GF-D8 (cell line): ENCODE measurements at regions not wholly inside any gene's neighbourhood (a gene's known extent, or its start where the extent isn't known, plus 50 kb on each side); places are given as distances from the start of the nearest gene placed in this dataset.
"Not testable (repeated sequence)": the region's sequence is repeated elsewhere in the genome, so short reads cannot be mapped to it uniquely, and the experiment has no call there.

Source experiments
- DNase-seq: peaks from one replicate; lab custom pipeline; 2025; lab: John Stamatoyannopoulos, UW

- DNase-seq, result no peak
Observed at GRCh38 chr6:85285114-85285513, 164.8 kb upstream of the NT5E start.

GRCh38 chr6:85283436-85283835, 166.4 kb upstream of the NT5E start:
- no peak for DNase-seq

GRCh38 chr6:85278466-85279035, 171.3 kb upstream of the NT5E start:
- no peak for DNase-seq

- DNase-seq, result not testable (repeated sequence)
Observed at GRCh38 chr6:85276026-85276425, 173.9 kb upstream of the NT5E start.

- no peak for DNase-seq
Observed at GRCh38 chr6:85275338-85275985, 174.4 kb upstream of the NT5E start.

- no peak for DNase-seq
Observed at GRCh38 chr6:85273870-85274269, 176.0 kb upstream of the NT5E start.

GRCh38 chr6:85273046-85273445, 176.8 kb upstream of the NT5E start:
- no peak for DNase-seq

GRCh38 chr6:85272592-85272991, 177.3 kb upstream of the NT5E start:
- no peak for DNase-seq

GRCh38 chr6:85262621-85263020, 187.3 kb upstream of the NT5E start:
- DNase-seq, result no peak

- DNase-seq, result no peak
Observed at GRCh38 chr6:85261271-85261670, 188.6 kb upstream of the NT5E start.

GRCh38 chr6:85255661-85256060, 194.2 kb upstream of the NT5E start:
- no peak for DNase-seq

GRCh38 chr6:85252552-85252951, 197.3 kb upstream of the NT5E start:
- no peak for DNase-seq

- no peak for DNase-seq
Observed at GRCh38 chr6:85252085-85252484, 197.8 kb upstream of the NT5E start.

GRCh38 chr6:85251300-85251699, 198.6 kb upstream of the NT5E start:
- DNase-seq, result no peak

GRCh38 chr6:85250586-85251220, 199.2 kb upstream of the NT5E start:
- no peak for DNase-seq

GRCh38 chr6:85245004-85245403, 204.9 kb upstream of the NT5E start:
- no peak for DNase-seq

GRCh38 chr6:85241498-85242052, 208.3 kb upstream of the NT5E start:
- DNase-seq, result no peak

- DNase-seq, result no peak
Observed at GRCh38 chr6:85240787-85241385, 209.0 kb upstream of the NT5E start.

GRCh38 chr6:85237478-85237877, 212.4 kb upstream of the NT5E start:
- no peak for DNase-seq

GRCh38 chr6:85236636-85237035, 213.2 kb upstream of the NT5E start:
- DNase-seq, result no peak

- not testable (repeated sequence) for DNase-seq
Observed at GRCh38 chr6:85227345-85227744, 222.5 kb upstream of the NT5E start.

- not testable (repeated sequence) for DNase-seq
Observed at GRCh38 chr6:85212794-85213193, 237.1 kb upstream of the NT5E start.

GRCh38 chr6:85195243-85195642, 254.6 kb upstream of the NT5E start:
- DNase-seq, result no peak
